Lower leg skin (tissue), 3 donors: ENCODE measurements at regions not wholly inside any gene's neighbourhood (a gene's known extent, or its start where the extent isn't known, plus 50 kb on each side); places are given as distances from the start of the nearest gene placed in this dataset.

Source experiments
- CTCF ChIP-seq, 3 donors: fragments of 450-650 bp; IDR thresholded peaks; one replicate each; pipeline ENCODE4 v1.5.1; 2016; ENCODE audit warnings: antibody characterized with exemption in 3 of 3, mild to moderate bottlenecking in 3 of 3, moderate library complexity in 2 of 3
- POLR2A ChIP-seq, 2 donors: fragments of 450-650 bp; IDR thresholded peaks; one replicate each; pipeline ENCODE4 v1.6.1; 2016 to 2017; ENCODE audit warnings: antibody characterized with exemption in 2 of 2, mild to moderate bottlenecking in 1 of 2, moderate library complexity in 1 of 2

- TF ChIP-seq CTCF (IDR thresholded peaks at IDR 0.05) (no peak), POLR2A (IDR thresholded peaks at IDR 0.05) (no peak)
Observed at GRCh38 chr1:116826818-116827606, 72.8 kb downstream of the CD2 start.
